ENCODE measurements at regions not wholly inside any gene's neighbourhood (a gene's known extent, or its start where the extent isn't known, plus 50 kb on each side); places are given as distances from the start of the nearest gene placed in this dataset.
"Not testable (repeated sequence)": the region's sequence is repeated elsewhere in the genome, so short reads cannot be mapped to it uniquely, and the experiment has no call there.

GRCh38 chr2:59826177-59826576 lies 727.3 kb downstream of the BCL11A start:
- ChIA-PET POLR2A (no interaction called here), CTCF (interaction anchor here (0.6 kb wide), 1 partner anchor 1490 kb away, joined by 4 read pairs; no protein-coding TSS in a partner anchor)
- TF ChIP-seq HDGF (IDR thresholded peaks at IDR 0.05; ENCODE audit: borderline replicate concordance) (no peak), LEF1 (IDR thresholded peaks at IDR 0.05; ENCODE audit: borderline replicate concordance) (no peak), SUZ12 (IDR thresholded peaks at IDR 0.05) (no peak), ZNF384 (IDR thresholded peaks at IDR 0.05) (no peak), PKNOX1 (IDR thresholded peaks at IDR 0.05) (no peak), ARNT (IDR thresholded peaks at IDR 0.05) (no peak), BHLHE40 (IDR thresholded peaks at IDR 0.05; ENCODE audit: borderline replicate concordance) (no peak), FOXK2 (IDR thresholded peaks at IDR 0.05) (no peak), FOXM1 (IDR thresholded peaks at IDR 0.05; ENCODE audit: borderline replicate concordance) (no peak), FOXA1 (IDR thresholded peaks at IDR 0.05) (no peak), TARDBP (IDR thresholded peaks at IDR 0.05) (no peak), CTBP1 (IDR thresholded peaks at IDR 0.05; ENCODE audit: borderline replicate concordance) (no peak), SP1 (IDR thresholded peaks at IDR 0.05) (no peak), L3MBTL2 (conservative IDR thresholded peaks at IDR 0.05) (no peak), ELF4 (IDR thresholded peaks at IDR 0.05) (no peak), NFRKB (IDR thresholded peaks at IDR 0.05) (no peak)
- DNase-seq (ENCODE audit: extremely low spot score): no peak

DNA sequence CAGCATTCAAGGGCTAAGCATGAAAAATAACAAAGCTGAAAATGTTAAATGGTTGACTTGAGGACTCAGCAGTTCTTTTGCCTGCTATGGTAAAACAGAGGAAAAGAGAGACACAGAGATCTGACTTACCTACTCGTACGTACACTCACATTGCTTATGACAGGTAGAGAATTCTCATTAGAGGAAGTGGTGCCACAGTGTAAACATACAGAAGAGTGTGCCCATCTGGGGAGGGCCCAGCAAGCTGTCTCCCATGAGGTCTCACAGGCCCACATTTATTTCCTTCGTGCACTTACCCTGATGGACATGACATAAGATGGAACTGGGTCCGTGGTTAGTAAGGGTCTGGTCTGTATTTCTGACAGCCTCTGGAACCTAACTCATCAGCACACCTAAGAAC lies 729.1 kb downstream of the BCL11A start:
- DNase-seq (ENCODE audit: extremely low spot score): no peak
- TF ChIP-seq HDGF (IDR thresholded peaks at IDR 0.05; ENCODE audit: borderline replicate concordance) (no peak), NFRKB (IDR thresholded peaks at IDR 0.05) (no peak), TARDBP (IDR thresholded peaks at IDR 0.05) (no peak), FOXM1 (IDR thresholded peaks at IDR 0.05; ENCODE audit: borderline replicate concordance) (no peak), L3MBTL2 (conservative IDR thresholded peaks at IDR 0.05) (no peak), PKNOX1 (IDR thresholded peaks at IDR 0.05) (no peak), SUZ12 (IDR thresholded peaks at IDR 0.05) (no peak), LEF1 (IDR thresholded peaks at IDR 0.05; ENCODE audit: borderline replicate concordance) (no peak), ZNF384 (IDR thresholded peaks at IDR 0.05) (no peak), FOXA1 (IDR thresholded peaks at IDR 0.05) (no peak), ARNT (IDR thresholded peaks at IDR 0.05) (no peak), FOXK2 (IDR thresholded peaks at IDR 0.05) (no peak), BHLHE40 (IDR thresholded peaks at IDR 0.05; ENCODE audit: borderline replicate concordance) (no peak), ELF4 (IDR thresholded peaks at IDR 0.05) (no peak), SP1 (IDR thresholded peaks at IDR 0.05) (no peak), CTBP1 (IDR thresholded peaks at IDR 0.05; ENCODE audit: borderline replicate concordance) (no peak)
- ChIA-PET CTCF (interaction anchor here (0.8 kb wide), 1 partner anchor 16 kb away, joined by 3 read pairs; no protein-coding TSS in a partner anchor), POLR2A (no interaction called here)

GRCh38 chr2:59816075-59816474 lies 737.4 kb downstream of the BCL11A start:
- CTCF ChIA-PET: no interaction called here
- no peak for DNase-seq (ENCODE audit: extremely low spot score)
- POLR2A ChIA-PET: no interaction called here
- no peak for TF ChIP-seq ZNF384 (IDR thresholded peaks at IDR 0.05)
- no peak for TF ChIP-seq FOXM1 (IDR thresholded peaks at IDR 0.05; ENCODE audit: borderline replicate concordance)
- no peak for TF ChIP-seq ARNT (IDR thresholded peaks at IDR 0.05)
- TF ChIP-seq LEF1 (IDR thresholded peaks at IDR 0.05; ENCODE audit: borderline replicate concordance): no peak

GRCh38 chr2:59810283-59810682 lies 743.2 kb downstream of the BCL11A start:
- DNase-seq (ENCODE audit: extremely low spot score); POLR2A ChIA-PET; CTCF ChIA-PET: not testable (repeated sequence)

DNA sequence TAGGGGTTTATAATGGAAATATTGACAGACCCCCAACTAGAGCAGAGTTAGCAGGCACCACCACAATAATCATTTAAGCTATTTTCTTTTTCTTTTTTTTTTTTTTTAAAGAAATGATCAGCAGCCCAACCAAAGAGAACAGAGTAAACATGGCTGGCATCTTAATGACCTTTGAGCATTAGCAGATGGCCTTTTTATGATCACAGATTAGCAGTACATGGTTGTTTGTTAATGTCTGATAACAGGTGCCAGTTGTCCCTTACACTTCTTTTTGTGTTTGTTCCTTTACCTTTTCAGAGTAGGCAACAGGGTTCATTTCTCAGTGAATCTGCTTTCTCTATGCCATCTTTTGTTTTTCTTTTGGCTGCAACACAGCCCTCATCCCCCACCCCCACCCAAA lies 747.0 kb downstream of the BCL11A start:
- ChIA-PET POLR2A (no interaction called here), CTCF (no interaction called here)
- no peak for DNase-seq (ENCODE audit: extremely low spot score)
- no peak for TF ChIP-seq PKNOX1 (IDR thresholded peaks at IDR 0.05)
- TF ChIP-seq ELF4 (IDR thresholded peaks at IDR 0.05): no peak
- no peak for TF ChIP-seq NFRKB (IDR thresholded peaks at IDR 0.05)
- TF ChIP-seq SP1 (IDR thresholded peaks at IDR 0.05): no peak
- no peak for TF ChIP-seq FOXM1 (IDR thresholded peaks at IDR 0.05; ENCODE audit: borderline replicate concordance)
- no peak for TF ChIP-seq ZNF384 (IDR thresholded peaks at IDR 0.05)
- no peak for TF ChIP-seq LEF1 (IDR thresholded peaks at IDR 0.05; ENCODE audit: borderline replicate concordance)
- no peak for TF ChIP-seq FOXA1 (IDR thresholded peaks at IDR 0.05)
- TF ChIP-seq HDGF (IDR thresholded peaks at IDR 0.05; ENCODE audit: borderline replicate concordance): no peak
- TF ChIP-seq ARNT (IDR thresholded peaks at IDR 0.05): no peak
- no peak for TF ChIP-seq FOXK2 (IDR thresholded peaks at IDR 0.05)
- no peak for TF ChIP-seq BHLHE40 (IDR thresholded peaks at IDR 0.05; ENCODE audit: borderline replicate concordance)
- TF ChIP-seq L3MBTL2 (conservative IDR thresholded peaks at IDR 0.05): no peak
- TF ChIP-seq CTBP1 (IDR thresholded peaks at IDR 0.05; ENCODE audit: borderline replicate concordance): no peak

- TF ChIP-seq ELF4 (IDR thresholded peaks at IDR 0.05) (no peak), CTBP1 (IDR thresholded peaks at IDR 0.05; ENCODE audit: borderline replicate concordance) (no peak), FOXA1 (IDR thresholded peaks at IDR 0.05) (no peak), ARNT (IDR thresholded peaks at IDR 0.05) (no peak), FOXM1 (IDR thresholded peaks at IDR 0.05; ENCODE audit: borderline replicate concordance) (no peak), L3MBTL2 (conservative IDR thresholded peaks at IDR 0.05) (no peak), SUZ12 (IDR thresholded peaks at IDR 0.05) (no peak), LEF1 (IDR thresholded peaks at IDR 0.05; ENCODE audit: borderline replicate concordance) (no peak), BHLHE40 (IDR thresholded peaks at IDR 0.05; ENCODE audit: borderline replicate concordance) (no peak), TARDBP (IDR thresholded peaks at IDR 0.05) (no peak), FOXK2 (IDR thresholded peaks at IDR 0.05) (no peak), PKNOX1 (IDR thresholded peaks at IDR 0.05) (no peak), HDGF (IDR thresholded peaks at IDR 0.05; ENCODE audit: borderline replicate concordance) (no peak), NFRKB (IDR thresholded peaks at IDR 0.05) (no peak), ZNF384 (IDR thresholded peaks at IDR 0.05) (no peak), SP1 (IDR thresholded peaks at IDR 0.05) (no peak)
- no peak for DNase-seq (ENCODE audit: extremely low spot score)
- CTCF ChIA-PET: no interaction called here
- POLR2A ChIA-PET: no interaction called here
Observed at GRCh38 chr2:59804732-59805131, 748.7 kb downstream of the BCL11A start.

All from HEK293T (cell line).